ENCODE measurements at regions not wholly inside any gene's neighbourhood (a gene's known extent, or its start where the extent isn't known, plus 50 kb on each side); places are given as distances from the start of the nearest gene placed in this dataset.

DNA sequence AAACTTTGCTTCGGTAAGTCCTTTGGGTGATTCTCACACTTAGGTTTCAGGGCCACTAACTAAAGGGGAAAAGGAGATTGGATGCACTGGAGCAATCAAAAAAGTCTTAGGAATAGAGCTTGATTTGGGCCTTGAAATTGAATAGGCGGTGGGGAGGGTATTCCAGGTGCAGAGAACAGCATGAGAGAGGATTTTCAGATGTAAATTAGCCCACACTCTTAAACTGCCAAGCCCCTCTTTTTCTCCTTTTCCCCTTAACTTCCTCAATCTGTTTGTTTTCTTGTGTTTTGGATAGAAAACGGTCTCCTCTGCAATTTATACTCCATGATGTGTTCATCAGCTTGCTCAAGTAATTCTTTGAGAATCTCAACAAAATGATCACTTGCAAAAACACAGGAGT lies 62.1 kb upstream of the RIPOR2 start:
- WGBS (ENCODE audit: missing lambda C conversion rate) = 53% methylated on average over 3 of the region's 3 CpGs
- H3K4me3 ChIP-seq = no peak overlapping the region
- TF ChIP-seq NPAS2 (CRISPR knock-in tag; IDR thresholded peaks at IDR 0.05; ENCODE audit: borderline replicate concordance) = no peak
- TF ChIP-seq, protein P1, sequence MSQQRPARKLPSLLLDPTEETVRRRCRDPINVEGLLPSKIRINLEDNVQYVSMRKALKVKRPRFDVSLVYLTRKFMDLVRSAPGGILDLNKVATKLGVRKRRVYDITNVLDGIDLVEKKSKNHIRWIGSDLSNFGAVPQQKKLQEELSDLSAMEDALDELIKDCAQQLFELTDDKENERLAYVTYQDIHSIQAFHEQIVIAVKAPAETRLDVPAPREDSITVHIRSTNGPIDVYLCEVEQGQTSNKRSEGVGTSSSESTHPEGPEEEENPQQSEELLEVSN (IDR thresholded peaks at IDR 0.05; ENCODE audit: borderline replicate concordance, low read depth) = no peak
- TF ChIP-seq PHF8 (IDR thresholded peaks at IDR 0.05; ENCODE audit: borderline replicate concordance, low read depth) = no peak
- no peak for TF ChIP-seq ZFP36 (IDR thresholded peaks at IDR 0.05; ENCODE audit: borderline replicate concordance, partially characterized antibody)
- no peak for TF ChIP-seq CHD2 (IDR thresholded peaks at IDR 0.05; ENCODE audit: low read length, partially characterized antibody)
- TF ChIP-seq RFX5 (IDR thresholded peaks at IDR 0.05) = no peak
- TF ChIP-seq FOXS1 (CRISPR knock-in tag; IDR thresholded peaks at IDR 0.05) = no peak
- no peak for TF ChIP-seq HOXB5 (CRISPR knock-in tag; IDR thresholded peaks at IDR 0.05)
- no peak for TF ChIP-seq POLR2AphosphoS2 (conservative IDR thresholded peaks at IDR 0.05; ENCODE audit: low read length)
- TF ChIP-seq, protein P2, sequence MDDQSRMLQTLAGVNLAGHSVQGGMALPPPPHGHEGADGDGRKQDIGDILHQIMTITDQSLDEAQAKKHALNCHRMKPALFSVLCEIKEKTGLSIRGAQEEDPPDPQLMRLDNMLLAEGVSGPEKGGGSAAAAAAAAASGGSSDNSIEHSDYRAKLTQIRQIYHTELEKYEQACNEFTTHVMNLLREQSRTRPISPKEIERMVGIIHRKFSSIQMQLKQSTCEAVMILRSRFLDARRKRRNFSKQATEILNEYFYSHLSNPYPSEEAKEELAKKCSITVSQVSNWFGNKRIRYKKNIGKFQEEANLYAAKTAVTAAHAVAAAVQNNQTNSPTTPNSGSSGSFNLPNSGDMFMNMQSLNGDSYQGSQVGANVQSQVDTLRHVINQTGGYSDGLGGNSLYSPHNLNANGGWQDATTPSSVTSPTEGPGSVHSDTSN (IDR thresholded peaks at IDR 0.05) = no peak
- TF ChIP-seq ESRRA (IDR thresholded peaks at IDR 0.05; ENCODE audit: borderline replicate concordance, low read length) = no peak
- TF ChIP-seq, protein P3, sequence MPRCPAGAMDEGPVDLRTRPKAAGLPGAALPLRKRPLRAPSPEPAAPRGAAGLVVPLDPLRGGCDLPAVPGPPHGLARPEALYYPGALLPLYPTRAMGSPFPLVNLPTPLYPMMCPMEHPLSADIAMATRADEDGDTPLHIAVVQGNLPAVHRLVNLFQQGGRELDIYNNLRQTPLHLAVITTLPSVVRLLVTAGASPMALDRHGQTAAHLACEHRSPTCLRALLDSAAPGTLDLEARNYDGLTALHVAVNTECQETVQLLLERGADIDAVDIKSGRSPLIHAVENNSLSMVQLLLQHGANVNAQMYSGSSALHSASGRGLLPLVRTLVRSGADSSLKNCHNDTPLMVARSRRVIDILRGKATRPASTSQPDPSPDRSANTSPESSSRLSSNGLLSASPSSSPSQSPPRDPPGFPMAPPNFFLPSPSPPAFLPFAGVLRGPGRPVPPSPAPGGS (IDR thresholded peaks at IDR 0.05) = no peak
- no peak for TF ChIP-seq FOSB (CRISPR knock-in tag; IDR thresholded peaks at IDR 0.05)
- no peak for TF ChIP-seq ZSCAN20 (CRISPR knock-in tag; IDR thresholded peaks at IDR 0.05)
- TF ChIP-seq KDM5A (IDR thresholded peaks at IDR 0.05) = no peak
- no peak for TF ChIP-seq HDAC2 (IDR thresholded peaks at IDR 0.05)
- no peak for TF ChIP-seq JUNB (IDR thresholded peaks at IDR 0.05)
- TF ChIP-seq RAD21 (conservative IDR thresholded peaks at IDR 0.05 in 1 of 2, IDR thresholded peaks at IDR 0.05 in 1 of 2) = no peak
- TF ChIP-seq NR3C1 (IDR thresholded peaks at IDR 0.05) = no peak
- H3K4me1 ChIP-seq = no peaks in the 10 kb centered on the region
- CTCF ChIA-PET = interaction anchor here (1.0 kb wide), 1 partner anchor 72 kb away, joined by 4 read pairs; no protein-coding TSS in a partner anchor
- no peak overlapping the region for H3K27ac ChIP-seq
- ATAC-seq (no peak), DNase-seq (ENCODE audit: low read depth in 1 of 2, low spot score in 1 of 2) (no peak), FAIRE-seq (no peak)
- POLR2A ChIA-PET = no interaction called here
- no peaks in the 10 kb centered on the region for H3K9me3 ChIP-seq
- H3K4me2 ChIP-seq = no peak overlapping the region

DNA sequence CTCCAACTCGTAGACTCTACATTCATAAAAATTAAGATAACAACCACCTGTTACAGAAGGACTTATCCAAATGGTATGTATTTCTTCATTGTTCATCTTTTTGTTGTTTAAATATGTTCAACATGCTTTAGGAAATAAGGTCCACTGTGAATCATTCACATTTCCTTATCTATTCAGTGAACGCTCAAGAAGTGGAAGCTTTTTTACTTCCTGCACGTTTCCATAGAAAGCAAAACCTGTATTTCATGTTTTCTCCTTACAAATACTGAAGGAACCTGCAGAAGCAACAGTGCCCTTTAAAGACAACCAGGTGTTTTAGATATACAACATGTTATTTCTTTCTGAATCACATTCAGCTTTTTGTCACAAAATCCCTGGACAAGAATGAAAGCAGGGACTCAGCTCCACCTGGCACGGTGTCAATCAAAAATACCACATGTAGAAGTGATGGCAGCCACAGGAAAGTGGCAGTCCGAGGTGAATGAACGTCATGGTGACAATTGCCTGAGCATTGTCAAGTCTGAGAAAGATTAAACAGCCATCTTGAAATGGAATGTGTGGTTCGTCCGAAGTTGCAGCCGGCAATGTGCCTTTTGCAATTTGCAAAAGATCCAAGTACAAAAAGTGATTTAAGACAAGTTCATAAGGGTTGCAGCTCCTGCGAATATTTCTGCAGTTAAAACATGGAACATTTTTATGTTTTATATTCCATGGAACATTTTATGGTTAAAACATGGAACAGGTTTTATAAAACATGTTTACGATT lies 66.7 kb upstream of the RIPOR2 start:
- DNase-seq (ENCODE audit: low read depth in 1 of 2, low spot score in 1 of 2) (no peak), FAIRE-seq (no peak), ATAC-seq (no peak)
- no peak overlapping the region for H3K4me2 ChIP-seq
- H3K4me1 ChIP-seq = peaks cover 10% of the 10 kb centered on the region
- H3K4me3 ChIP-seq = no peak overlapping the region
- 49% methylated on average over 11 of the region's 11 CpGs for WGBS (ENCODE audit: missing lambda C conversion rate)
- ChIA-PET CTCF (interaction anchor here (1.6 kb wide), 1 partner anchor 10 kb away, joined by 6 read pairs; no protein-coding TSS in a partner anchor), POLR2A (no interaction called here)
- H3K27ac ChIP-seq = no peak overlapping the region
- H3K9me3 ChIP-seq = no peaks in the 10 kb centered on the region
- TF ChIP-seq REST (IDR thresholded peaks at IDR 0.05) (no peak), MYC (IDR thresholded peaks at IDR 0.05; ENCODE audit: borderline replicate concordance, low read length) (no peak), FOXS1 (CRISPR knock-in tag; IDR thresholded peaks at IDR 0.05) (no peak), HOXB13 (CRISPR knock-in tag; IDR thresholded peaks at IDR 0.05; ENCODE audit: low read depth) (no peak), HMGXB4 (CRISPR knock-in tag; IDR thresholded peaks at IDR 0.05; ENCODE audit: borderline replicate concordance) (no peak), KDM1A (IDR thresholded peaks at IDR 0.05; ENCODE audit: low read depth) (no peak)
- TF ChIP-seq, protein P3 (IDR thresholded peaks at IDR 0.05) = no peak
- TF ChIP-seq, protein P2 (IDR thresholded peaks at IDR 0.05) = no peak
